ENCODE measurements at regions not wholly inside any gene's neighbourhood (a gene's known extent, or its start where the extent isn't known, plus 50 kb on each side); places are given as distances from the start of the nearest gene placed in this dataset.

GRCh38 chr14:106813477-106813823 is 1287.1 kb downstream of the TMEM121 start:
- in situ Hi-C loops (cut with MboI; ENCODE audit: low pct_unique_long_range_greater_than_20kb, low sequenced_read_pairs, unreplicated experiment), result no loop called here
- no peak for TF ChIP-seq CTCF (IDR thresholded peaks at IDR 0.05; ENCODE audit: extremely low read depth, insufficient read depth, missing control alignments)
- no peak for DNase-seq (ENCODE audit: low spot score)

GRCh38 chr14:106820119-106820518 is 1293.7 kb downstream of the TMEM121 start:
- in situ Hi-C loops (cut with MboI; ENCODE audit: low pct_unique_long_range_greater_than_20kb, low sequenced_read_pairs, unreplicated experiment), result no loop called here

GRCh38 chr14:106821119-106821518 is 1294.7 kb downstream of the TMEM121 start:
- TF ChIP-seq CTCF (IDR thresholded peaks at IDR 0.05; ENCODE audit: extremely low read depth, insufficient read depth, missing control alignments), result no peak
- no peak for DNase-seq (ENCODE audit: low spot score)
- in situ Hi-C loops (cut with MboI; ENCODE audit: low pct_unique_long_range_greater_than_20kb, low sequenced_read_pairs, unreplicated experiment), result no loop called here

More at GRCh38 chr14:106820119-106820518, 1293.7 kb downstream of the TMEM121 start:
- no peak for TF ChIP-seq CTCF (IDR thresholded peaks at IDR 0.05; ENCODE audit: extremely low read depth, insufficient read depth, missing control alignments)
- no peak for DNase-seq (ENCODE audit: low spot score)

GRCh38 chr14:106822905-106823304 is 1296.5 kb downstream of the TMEM121 start:
- TF ChIP-seq CTCF (IDR thresholded peaks at IDR 0.05; ENCODE audit: extremely low read depth, insufficient read depth, missing control alignments), result no peak
- in situ Hi-C loops (cut with MboI; ENCODE audit: low pct_unique_long_range_greater_than_20kb, low sequenced_read_pairs, unreplicated experiment), result no loop called here
- DNase-seq (ENCODE audit: low spot score), result no peak

- in situ Hi-C loops (cut with MboI; ENCODE audit: low pct_unique_long_range_greater_than_20kb, low sequenced_read_pairs, unreplicated experiment), result no loop called here
- TF ChIP-seq CTCF (IDR thresholded peaks at IDR 0.05; ENCODE audit: extremely low read depth, insufficient read depth, missing control alignments), result no peak
- DNase-seq (ENCODE audit: low spot score), result no peak
Measured at GRCh38 chr14:106823552-106823951, 1297.2 kb downstream of the TMEM121 start.

GRCh38 chr14:106826833-106827369 is 1300.5 kb downstream of the TMEM121 start:
- no peak for TF ChIP-seq CTCF (IDR thresholded peaks at IDR 0.05; ENCODE audit: extremely low read depth, insufficient read depth, missing control alignments)
- DNase-seq (ENCODE audit: low spot score), result no peak

GRCh38 chr14:106831322-106831720 is 1304.9 kb downstream of the TMEM121 start:
- peak; percentile 83 for TF ChIP-seq CTCF (IDR thresholded peaks at IDR 0.05; ENCODE audit: extremely low read depth, insufficient read depth, missing control alignments)
- DNase-seq (ENCODE audit: low spot score), result no peak
- in situ Hi-C loops (cut with MboI; ENCODE audit: low pct_unique_long_range_greater_than_20kb, low sequenced_read_pairs, unreplicated experiment), result no loop called here

More at GRCh38 chr14:106826833-106827369, 1300.5 kb downstream of the TMEM121 start:
- in situ Hi-C loops (cut with MboI; ENCODE audit: low pct_unique_long_range_greater_than_20kb, low sequenced_read_pairs, unreplicated experiment), result no loop called here
